Parathyroid adenoma (tissue), 2 donors: ENCODE measurements at regions not wholly inside any gene's neighbourhood (a gene's known extent, or its start where the extent isn't known, plus 50 kb on each side); places are given as distances from the start of the nearest gene placed in this dataset.

Experiments
- H2AFZ ChIP-seq: fragments of 300-600 bp; sonication (generic); one replicate; pipeline ENCODE4 v1.7.0; 2017; ENCODE audit warnings: antibody characterized with exemption, mild to moderate bottlenecking
- H3K27ac ChIP-seq: fragments of 300-600 bp; sonication (generic); one replicate; pipeline ENCODE4 v1.7.0; 2017
- H3K27me3 ChIP-seq: fragments of 300-600 bp; sonication (generic); one replicate; pipeline ENCODE4 v1.7.0; 2017; ENCODE audit warnings: low read length; ENCODE audit not compliant: control insufficient read depth, insufficient read depth
- H3K36me3 ChIP-seq: fragments of 300-600 bp; sonication (generic); one replicate; pipeline ENCODE4 v1.7.0; 2017; ENCODE audit warnings: low read length; ENCODE audit not compliant: control insufficient read depth, insufficient read depth
- H3K4me1 ChIP-seq: fragments of 300-600 bp; sonication (generic); one replicate; pipeline ENCODE4 v1.7.0; 2017; ENCODE audit warnings: control low read depth
- H3K4me2 ChIP-seq: fragments of 300-600 bp; sonication (generic); one replicate; pipeline ENCODE4 v1.7.0; 2017; ENCODE audit warnings: low read length
- H3K4me3 ChIP-seq: fragments of 300-600 bp; sonication (generic); one replicate; pipeline ENCODE4 v1.7.0; 2017; ENCODE audit warnings: low read depth, low read length
- H3K79me2 ChIP-seq: fragments of 300-600 bp; sonication (generic); one replicate; pipeline ENCODE4 v1.7.0; 2017; ENCODE audit warnings: control low read depth
- H3K9ac ChIP-seq: fragments of 300-600 bp; sonication (generic); one replicate; pipeline ENCODE4 v1.7.0; 2017; ENCODE audit warnings: mild to moderate bottlenecking
- H3K9me3 ChIP-seq: fragments of 300-600 bp; sonication (generic); one replicate; pipeline ENCODE4 v1.7.0; 2017; ENCODE audit warnings: low read length; ENCODE audit not compliant: control insufficient read depth
- CTCF ChIP-seq: fragments of 300-600 bp; sonication (generic); IDR thresholded peaks from one replicate; pipeline ENCODE4 v1.7.0; 2017; ENCODE audit warnings: antibody characterized with exemption, mild to moderate bottlenecking
- donor health status: primary hyperparathyroidism.

DNA sequence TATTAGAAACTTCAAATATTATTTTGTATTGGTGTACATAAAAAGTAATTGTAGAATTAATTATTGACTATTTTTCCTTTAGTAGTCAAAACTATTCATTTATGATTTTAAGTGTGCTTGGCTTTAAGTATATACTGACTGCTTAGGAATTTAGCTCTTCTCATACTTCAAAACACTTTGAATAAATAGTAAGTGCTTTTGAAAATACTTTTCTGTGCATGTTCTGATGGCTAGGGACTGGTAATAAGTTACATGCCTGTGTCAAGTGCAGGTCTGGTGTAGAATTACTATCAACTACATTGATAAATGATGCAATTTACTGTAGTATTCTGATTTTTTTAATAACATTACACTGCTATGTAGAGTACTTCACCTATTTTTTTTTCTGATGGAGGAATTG, 397.6 kb upstream of the SGO1 start:
- no peak overlapping the region for H3K4me2 ChIP-seq
- H2AFZ ChIP-seq: no peak overlapping the region
- no peak for TF ChIP-seq CTCF

DNA sequence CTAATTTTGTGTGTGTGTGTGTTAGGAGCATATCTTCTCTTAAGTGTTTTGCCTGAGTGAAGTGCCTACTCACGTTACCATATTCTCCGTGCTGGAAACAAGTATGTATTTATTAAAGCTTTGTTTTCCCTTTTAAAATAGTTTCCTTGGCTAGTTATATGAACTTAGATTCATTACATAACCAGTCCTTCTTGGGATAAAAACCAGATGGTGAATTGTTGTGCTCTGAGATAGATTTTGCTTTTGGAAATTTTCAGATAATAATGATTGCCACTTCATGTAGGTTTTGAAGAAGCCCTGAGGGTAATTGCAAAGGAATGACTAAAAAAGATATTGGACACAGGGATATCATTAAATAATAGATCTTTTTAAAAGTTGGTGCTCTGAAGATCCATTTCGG, 390.2 kb upstream of the SGO1 start:
- Histone ChIP-seq H3K36me3 (no peaks in the 10 kb centered on the region), H3K4me3 (no peak overlapping the region)

More for the DNA sequence above, 397.6 kb upstream of the SGO1 start:
- Histone ChIP-seq H3K9ac (no peak overlapping the region), H3K27me3 (no peaks in the 10 kb centered on the region), H3K27ac (no peak overlapping the region), H3K36me3 (no peaks in the 10 kb centered on the region), H3K79me2 (no peaks in the 10 kb centered on the region), H3K9me3 (no peaks in the 10 kb centered on the region), H3K4me1 (no peaks in the 10 kb centered on the region), H3K4me3 (no peak overlapping the region)

GRCh38 chr3:20575146-20575545, 389.1 kb upstream of the SGO1 start:
- Histone ChIP-seq H3K4me3 (no peak overlapping the region), H3K27ac (no peak overlapping the region), H3K9ac (no peak overlapping the region), H3K4me2 (no peak overlapping the region), H3K27me3 (no peaks in the 10 kb centered on the region), H3K4me1 (no peaks in the 10 kb centered on the region), H3K36me3 (no peaks in the 10 kb centered on the region), H3K79me2 (no peaks in the 10 kb centered on the region), H3K9me3 (no peaks in the 10 kb centered on the region), H2AFZ (no peak overlapping the region)
- TF ChIP-seq CTCF: no peak

More for the DNA sequence above, 390.2 kb upstream of the SGO1 start:
- H3K9ac ChIP-seq: no peak overlapping the region
- no peaks in the 10 kb centered on the region for H3K27me3 ChIP-seq
- H3K4me2 ChIP-seq: no peak overlapping the region
- H3K79me2 ChIP-seq: no peaks in the 10 kb centered on the region
- no peaks in the 10 kb centered on the region for H3K9me3 ChIP-seq
- TF ChIP-seq CTCF: no peak
- no peaks in the 10 kb centered on the region for H3K4me1 ChIP-seq
- no peak overlapping the region for H2AFZ ChIP-seq
- H3K27ac ChIP-seq: no peak overlapping the region

- no peak for TF ChIP-seq CTCF
- Histone ChIP-seq H3K9ac (no peak overlapping the region), H3K4me1 (no peaks in the 10 kb centered on the region), H2AFZ (no peak overlapping the region), H3K27me3 (no peaks in the 10 kb centered on the region), H3K27ac (no peak overlapping the region), H3K36me3 (no peaks in the 10 kb centered on the region), H3K4me2 (no peak overlapping the region), H3K79me2 (no peaks in the 10 kb centered on the region), H3K4me3 (no peak overlapping the region), H3K9me3 (no peaks in the 10 kb centered on the region)
Observed at GRCh38 chr3:20574746-20575145, 388.7 kb upstream of the SGO1 start.

- Histone ChIP-seq H3K36me3 (no peaks in the 10 kb centered on the region), H2AFZ (no peak overlapping the region), H3K4me1 (no peaks in the 10 kb centered on the region), H3K4me2 (no peak overlapping the region), H3K27me3 (no peaks in the 10 kb centered on the region), H3K79me2 (no peaks in the 10 kb centered on the region), H3K27ac (no peak overlapping the region), H3K4me3 (no peak overlapping the region), H3K9me3 (no peaks in the 10 kb centered on the region), H3K9ac (no peak overlapping the region)
- TF ChIP-seq CTCF: no peak
Observed at GRCh38 chr3:20573175-20573574, 387.2 kb upstream of the SGO1 start.
